Erythroblast (primary cell): ENCODE measurements at regions not wholly inside any gene's neighbourhood (a gene's known extent, or its start where the extent isn't known, plus 50 kb on each side); places are given as distances from the start of the nearest gene placed in this dataset.

Experiments used
- DNase-seq, 2 experiments: peaks; one replicate each; lab custom pipeline; 2025; lab: John Stamatoyannopoulos, UW
- GATA1 ChIP-seq: IDR thresholded peaks from 2 replicates; pipeline ENCODE4 v1.6.1; 2011; ENCODE audit warnings: low read depth, mild to moderate bottlenecking, control low read depth, low read length, moderate library complexity
- POLR2A ChIP-seq: IDR thresholded peaks from 2 replicates; pipeline ENCODE4 v1.6.1; 2011; ENCODE audit warnings: mild to moderate bottlenecking, low read length

DNA sequence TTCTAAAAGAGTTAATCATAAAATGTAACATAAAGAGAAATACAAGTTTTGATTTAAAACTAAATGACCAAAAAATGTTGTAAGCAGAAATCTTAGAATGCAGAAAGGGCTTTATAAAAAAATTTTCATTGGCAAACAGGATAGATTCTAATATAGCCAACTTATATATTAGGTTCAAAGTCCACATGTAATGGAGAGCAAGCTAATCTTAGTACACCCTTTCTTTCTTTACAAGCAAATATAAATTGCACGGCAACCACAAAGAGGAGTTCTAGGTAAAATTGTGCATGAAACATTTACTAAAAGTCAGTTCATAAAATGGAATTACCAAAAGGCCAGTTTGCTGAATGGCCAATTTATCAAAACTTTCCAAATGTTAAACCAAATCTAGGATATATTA, 130.6 kb downstream of the NOL4 start:
- TF ChIP-seq POLR2A (no peak), GATA1 (no peak)
- DNase-seq, result no peak

DNA sequence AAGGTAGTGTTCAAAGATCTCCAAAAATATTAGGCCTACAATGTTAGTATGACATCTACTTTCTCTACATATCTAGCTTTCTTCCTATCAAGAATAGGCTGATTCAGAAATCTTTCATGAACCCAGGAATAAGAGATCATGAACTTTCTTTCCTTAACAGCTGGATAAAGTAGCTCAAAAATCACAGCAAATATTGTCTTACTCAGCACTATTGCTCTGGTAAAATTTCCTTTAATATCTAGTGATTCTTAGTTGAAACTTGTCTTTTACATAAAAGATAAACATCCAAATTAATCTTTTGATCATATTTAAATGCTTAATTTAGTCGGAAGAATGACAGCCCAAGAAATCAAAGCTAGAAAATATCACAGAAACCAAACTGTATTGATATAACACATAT, 131.9 kb downstream of the NOL4 start:
- no peak for DNase-seq
- TF ChIP-seq GATA1, result no peak

DNA sequence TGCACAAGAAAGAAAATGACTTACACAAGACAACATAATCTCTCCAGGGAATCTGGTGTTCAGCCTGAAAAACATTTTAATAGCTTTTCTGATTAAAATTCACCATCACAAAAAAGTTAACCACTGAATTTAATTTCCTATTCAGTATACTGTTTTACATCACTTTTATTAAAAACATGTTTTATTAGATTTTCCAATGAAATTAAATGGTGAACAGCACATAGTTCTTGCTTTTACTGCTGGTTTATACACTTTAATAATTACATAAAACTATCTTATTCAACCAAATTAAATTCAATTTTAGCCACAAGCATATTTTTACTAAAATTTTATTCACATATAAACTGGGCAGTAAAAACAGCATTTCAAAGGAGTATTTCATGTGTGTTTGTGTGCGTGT, 138.3 kb downstream of the NOL4 start:
- DNase-seq, result no peak
- TF ChIP-seq GATA1 (no peak), POLR2A (no peak)

DNA sequence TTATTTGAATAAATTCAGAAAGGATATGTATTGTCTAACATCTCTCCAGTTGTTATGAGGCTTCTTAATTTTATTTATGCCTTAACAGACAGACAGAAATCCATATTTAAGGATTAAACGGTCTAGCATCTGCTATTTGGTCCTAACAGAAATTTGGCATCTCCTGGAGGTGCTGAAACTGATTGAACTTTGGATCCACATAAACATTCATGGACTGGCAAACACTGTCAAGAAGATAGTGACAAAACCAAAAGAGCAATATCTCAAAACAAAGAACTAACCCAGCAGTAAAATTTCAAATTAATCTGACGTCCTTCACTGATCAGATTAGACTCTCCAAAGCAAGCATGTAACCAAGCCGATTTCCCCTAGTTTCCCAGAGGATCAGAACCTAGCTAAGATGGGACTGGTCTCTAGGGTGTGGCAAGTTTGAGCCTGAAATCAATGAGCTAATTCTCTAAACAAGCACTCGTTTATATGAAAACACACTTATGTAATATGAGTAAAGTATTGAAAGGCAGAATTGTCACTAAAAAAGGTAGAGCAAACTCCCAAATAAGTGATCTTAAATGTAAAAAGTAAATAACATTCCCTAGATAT, 139.5 kb downstream of the NOL4 start:
- TF ChIP-seq POLR2A, result no peak
- no peak for TF ChIP-seq GATA1
- no peak for DNase-seq

DNA sequence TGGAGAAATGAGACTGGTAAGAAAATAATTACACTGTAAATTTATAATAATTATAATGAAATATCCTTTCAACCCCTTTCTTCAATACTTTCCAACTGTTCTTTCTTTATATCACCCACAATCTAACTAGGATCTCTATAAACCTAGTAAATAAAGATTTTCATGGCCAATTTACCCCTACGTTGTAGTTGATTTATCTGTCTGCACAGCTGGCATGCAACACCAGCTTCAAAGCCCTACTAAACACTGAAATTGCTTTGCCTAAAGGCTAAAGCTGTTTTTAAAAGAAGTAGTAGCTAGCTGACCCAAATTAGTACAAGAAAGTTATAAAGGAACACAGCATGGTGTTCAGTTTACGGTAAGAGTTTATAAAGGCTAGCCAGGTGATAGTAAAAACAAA, 140.1 kb downstream of the NOL4 start:
- no peak for DNase-seq
- TF ChIP-seq POLR2A, result no peak
- no peak for TF ChIP-seq GATA1

DNA sequence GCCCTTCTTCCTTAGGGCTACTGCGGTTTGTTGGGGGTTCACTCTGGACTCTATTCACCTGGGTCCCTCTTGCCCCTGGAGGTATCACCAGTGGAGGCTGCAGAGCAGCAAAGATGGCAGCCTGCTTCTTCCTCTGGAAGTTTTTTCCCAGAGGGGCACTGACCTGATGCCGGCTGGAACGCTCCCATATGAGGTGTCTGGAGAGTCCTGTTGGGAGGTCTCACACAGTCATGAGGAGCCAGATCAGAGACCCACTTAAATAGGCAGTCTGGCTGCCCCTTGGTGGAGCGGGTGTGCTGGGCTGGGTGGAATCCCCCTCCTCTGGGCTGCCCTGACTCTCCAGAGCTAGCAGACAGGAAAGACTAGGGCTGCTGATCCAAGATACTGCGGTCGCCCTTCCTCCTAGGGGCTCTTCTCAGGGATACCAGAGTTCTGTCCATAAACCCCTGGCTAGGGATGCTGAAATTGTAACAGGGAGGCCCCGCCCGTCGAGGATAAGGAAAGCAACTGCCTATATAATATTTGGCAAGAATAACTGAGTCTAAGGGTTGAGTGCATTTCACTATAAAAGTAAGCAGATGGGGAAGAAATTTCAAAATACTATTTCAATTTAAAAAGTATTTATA, 140.7 kb downstream of the NOL4 start:
- DNase-seq, result no peak
- no peak for TF ChIP-seq POLR2A
- no peak for TF ChIP-seq GATA1

DNA sequence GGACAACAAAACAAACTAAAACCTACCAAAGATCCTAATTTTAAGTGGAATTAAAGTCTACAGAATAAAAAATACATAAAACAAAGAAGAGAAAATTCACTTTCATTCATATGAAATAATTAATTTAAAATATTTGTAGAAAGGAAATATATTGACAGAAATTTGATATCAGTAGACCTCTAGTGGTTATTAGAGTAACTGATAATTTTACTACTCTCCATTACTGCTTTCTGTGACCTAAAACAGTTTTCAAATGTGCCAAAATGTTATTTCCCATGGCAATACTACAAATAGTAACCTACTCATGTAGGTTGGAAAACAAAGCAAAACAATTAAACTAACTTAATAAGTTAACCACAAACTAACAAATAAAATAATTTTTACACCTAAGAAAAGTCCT, 147.1 kb downstream of the NOL4 start:
- no peak for TF ChIP-seq POLR2A
- no peak for TF ChIP-seq GATA1
- no peak for DNase-seq

DNA sequence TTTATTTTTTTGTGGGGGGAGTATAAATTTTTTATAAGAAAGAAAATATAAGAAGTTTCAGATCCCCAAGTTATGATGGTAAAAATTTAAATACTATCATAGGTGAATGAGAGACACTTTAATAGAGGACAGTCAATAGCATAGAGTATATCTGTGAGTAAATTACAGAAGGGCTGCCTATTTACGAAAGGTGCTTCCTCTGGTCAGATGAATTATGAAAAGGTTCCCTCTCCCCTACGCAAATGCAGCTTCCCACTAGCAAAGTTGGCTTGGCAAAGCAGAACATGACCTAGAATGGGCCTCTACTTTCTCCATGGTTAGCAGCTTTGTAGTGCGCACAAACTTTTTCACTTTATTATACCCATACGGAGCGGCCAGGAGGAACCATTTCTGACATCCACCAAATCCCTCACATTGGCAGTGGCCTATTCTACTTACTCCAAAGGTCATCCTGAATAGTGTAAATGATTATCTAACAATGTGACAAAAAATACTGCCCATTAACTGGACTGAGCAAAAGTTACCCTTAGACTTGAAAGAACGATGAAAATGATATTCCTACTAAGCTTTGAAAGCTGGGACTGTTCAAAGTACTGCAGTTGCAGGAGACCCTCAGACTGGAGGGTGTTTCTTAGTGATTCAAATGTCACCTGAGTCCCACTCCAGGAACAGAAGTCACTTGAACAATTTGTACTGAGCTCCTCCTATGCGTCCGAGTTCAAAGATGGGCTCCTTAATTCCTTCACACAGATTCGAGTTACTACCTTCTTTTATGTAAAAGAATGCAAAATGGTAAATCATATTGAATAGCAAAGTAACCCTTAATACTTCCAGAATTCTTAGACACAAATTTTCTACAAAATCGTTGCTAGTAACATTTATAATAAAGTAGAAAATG, 148.5 kb downstream of the NOL4 start:
- TF ChIP-seq GATA1 (no peak), POLR2A (no peak)
- no peak for DNase-seq

DNA sequence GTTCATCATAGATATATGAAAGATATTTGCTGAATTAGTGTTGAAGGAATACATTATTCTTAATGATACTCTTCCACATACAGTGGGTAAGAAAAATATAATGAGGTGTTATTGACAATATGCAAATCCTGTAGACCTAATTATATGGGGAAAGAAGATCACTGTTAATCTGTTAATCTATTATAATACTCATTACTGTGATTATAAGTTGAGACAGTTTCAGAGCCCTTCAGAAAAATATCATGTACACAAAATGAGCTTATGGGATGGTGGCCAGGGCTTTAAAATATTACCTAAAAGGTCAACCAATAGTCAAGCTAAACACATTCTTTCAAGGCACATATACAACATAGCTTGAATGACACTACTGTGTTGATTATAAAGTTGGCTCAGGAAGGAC, 163.5 kb downstream of the NOL4 start:
- no peak for TF ChIP-seq GATA1
- TF ChIP-seq POLR2A, result no peak
- DNase-seq, result no peak

DNA sequence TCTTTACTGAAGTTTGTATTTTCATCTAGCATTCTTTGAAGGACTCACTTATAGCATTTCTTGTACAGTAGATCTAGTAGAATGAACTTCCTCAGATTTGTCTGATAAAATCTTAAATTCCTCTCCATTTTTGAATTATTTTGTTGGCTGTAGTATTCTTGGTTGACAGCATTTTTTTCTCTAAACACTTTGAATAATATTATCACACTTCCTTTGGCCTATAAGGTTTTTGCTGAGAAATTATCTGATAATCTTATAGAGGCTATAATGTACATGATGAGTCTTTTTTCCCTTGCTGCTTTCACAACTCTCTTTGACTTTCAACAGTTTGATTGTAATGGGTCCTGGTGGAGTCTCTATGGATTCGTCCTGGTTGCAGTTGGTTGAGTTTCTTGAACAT, 169.5 kb downstream of the NOL4 start:
- TF ChIP-seq POLR2A (no peak), GATA1 (no peak)
- DNase-seq, result no peak

DNA sequence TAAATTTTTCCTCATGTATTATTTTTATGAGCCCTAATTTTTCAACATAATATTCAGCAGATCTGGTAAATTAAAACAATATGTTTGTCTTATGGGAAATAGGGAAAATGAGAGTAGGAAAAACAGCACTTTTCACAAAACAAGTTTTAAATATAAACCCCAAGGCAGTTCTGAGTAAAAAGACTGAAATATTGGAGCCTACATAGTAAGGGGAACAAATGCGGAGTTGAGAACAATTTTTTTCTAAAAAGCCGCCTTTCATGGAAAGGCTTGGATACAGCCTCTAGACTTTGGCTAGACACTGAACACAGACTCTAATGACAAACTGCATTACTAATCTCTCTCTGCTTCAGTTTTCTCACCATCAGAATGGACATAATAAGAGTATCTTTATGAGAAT, 174.1 kb downstream of the NOL4 start:
- TF ChIP-seq POLR2A (no peak), GATA1 (no peak)
- DNase-seq, result no peak

DNA sequence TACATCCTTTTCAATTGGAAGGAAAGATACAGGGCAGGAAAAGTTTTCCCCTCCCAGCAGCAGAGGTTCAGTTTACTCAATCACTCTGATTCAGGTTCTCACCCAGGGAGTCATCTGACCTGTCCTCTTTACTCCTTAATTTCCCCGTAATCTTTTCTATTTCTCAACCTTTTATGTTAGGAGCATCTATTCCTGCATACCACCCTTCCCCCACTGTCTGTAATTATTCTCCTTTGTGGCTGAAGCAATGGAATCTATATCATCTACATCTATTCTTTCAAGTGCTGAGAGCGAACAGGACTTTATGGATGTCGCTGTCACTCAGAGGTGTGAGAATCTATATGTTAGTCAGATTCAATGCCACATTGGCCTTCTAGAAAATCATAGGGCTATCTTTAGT, 175.2 kb downstream of the NOL4 start:
- no peak for DNase-seq
- TF ChIP-seq GATA1 (no peak), POLR2A (no peak)

DNA sequence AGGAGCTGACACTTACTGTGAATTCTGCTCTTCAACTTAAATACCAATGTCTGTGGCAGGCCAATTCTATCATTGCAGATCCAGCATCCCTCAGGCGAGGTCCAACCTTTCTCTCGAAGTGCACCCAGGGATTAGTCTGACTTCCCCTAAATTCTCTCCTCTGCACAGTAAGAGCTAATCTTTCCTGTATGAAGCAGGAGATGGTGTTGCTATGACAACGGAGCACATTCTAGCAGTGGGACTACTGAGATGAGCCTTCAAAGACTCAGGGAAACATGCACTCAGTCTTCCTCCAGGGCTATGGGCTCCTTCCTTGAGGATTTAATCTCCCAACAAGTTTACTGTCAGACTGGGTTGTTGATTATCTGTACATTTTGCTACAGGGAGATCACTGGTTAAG, 176.3 kb downstream of the NOL4 start:
- no peak for DNase-seq
- TF ChIP-seq POLR2A, result no peak
- TF ChIP-seq GATA1, result no peak

DNA sequence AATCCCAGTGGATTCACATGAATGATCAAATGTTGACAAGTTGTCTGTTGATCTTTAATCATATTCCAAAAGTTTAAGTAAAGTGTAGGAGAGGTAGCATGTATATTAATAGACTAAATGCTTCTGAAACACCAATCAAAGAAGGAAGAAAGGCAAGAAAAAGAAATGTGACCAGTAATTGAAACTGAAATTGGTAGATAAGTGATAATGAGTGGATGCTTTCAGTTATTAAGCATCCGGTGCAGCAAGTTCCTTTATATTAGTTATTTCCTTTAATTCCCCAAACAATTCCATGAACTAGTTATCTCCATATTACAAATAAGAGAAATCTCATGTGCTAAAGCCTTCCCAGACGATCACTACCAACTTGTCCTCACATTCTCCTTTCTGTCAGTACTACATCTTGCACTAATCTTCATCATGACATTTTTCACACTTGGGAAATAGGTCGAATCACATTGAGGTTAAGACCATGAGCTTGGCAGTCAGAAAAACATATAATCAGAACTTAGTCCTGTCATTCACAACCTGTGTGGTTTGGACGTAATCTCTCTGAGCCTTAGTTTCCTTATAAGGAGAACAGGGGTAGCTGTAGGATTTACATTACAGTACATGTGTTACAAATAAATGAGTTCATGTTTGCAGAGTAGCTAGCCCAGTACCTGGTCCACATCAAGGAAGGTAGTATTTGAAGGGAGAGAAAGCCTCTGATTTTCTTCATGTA, 182.1 kb downstream of the NOL4 start:
- TF ChIP-seq POLR2A (no peak), GATA1 (no peak)
- no peak for DNase-seq
